ENCODE measurements at regions not wholly inside any gene's neighbourhood (a gene's known extent, or its start where the extent isn't known, plus 50 kb on each side); places are given as distances from the start of the nearest gene placed in this dataset.

DNA sequence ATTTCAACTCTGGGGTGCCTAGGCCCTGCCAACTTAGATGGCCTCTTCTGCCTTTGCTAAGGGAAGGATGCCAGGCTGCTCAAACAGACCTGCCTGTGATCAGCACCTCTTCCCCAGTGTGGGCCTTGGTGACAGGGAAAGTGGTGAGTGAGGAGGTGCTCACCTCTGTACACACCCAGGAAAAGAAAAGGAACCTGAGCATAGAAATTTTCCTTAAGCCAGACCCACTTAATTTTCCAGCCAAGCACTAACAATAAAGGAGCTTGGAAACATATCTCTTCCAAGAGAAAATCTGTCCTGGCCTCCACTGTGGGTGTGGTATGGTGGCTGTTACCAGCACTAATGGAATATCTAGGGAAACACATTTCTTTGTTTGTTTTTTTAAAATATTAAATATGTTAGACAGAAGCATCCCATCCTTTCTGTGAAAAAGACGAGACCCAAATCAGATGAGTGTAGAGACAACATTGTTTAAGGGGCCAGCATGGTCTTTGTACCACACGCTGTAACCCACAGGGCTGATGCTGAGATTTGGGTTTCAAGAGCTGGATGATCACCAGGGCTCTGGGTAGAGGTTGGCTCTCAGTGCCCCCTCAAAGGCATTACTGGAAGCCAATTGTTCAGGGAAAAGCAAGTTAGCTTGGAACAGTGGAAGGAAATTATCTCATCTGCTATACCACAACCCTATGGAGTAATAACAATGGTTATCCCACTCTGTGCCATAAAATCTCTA is 472.2 kb downstream of the INSC start:
- Histone ChIP-seq H3K4me1 (ENCODE audit: control insufficient read depth in 2 of 2, insufficient read depth in 2 of 2, low read length in 2 of 2) (no peaks in the 10 kb centered on the region), H3K27ac (ENCODE audit: low read depth in 1 of 2, low read length in 1 of 2) (no peak overlapping the region), H3K9me3 (ENCODE audit: control insufficient read depth in 2 of 2, insufficient read depth in 1 of 2, low read length in 1 of 2) (no peaks in the 10 kb centered on the region), H3K27me3 (ENCODE audit: control insufficient read depth in 2 of 2, insufficient read depth in 1 of 2, low read length in 1 of 2) (no peaks in the 10 kb centered on the region), H3K4me3 (ENCODE audit: low read length in 2 of 2) (no peak overlapping the region), H3K36me3 (ENCODE audit: control insufficient read depth in 2 of 2, insufficient read depth in 2 of 2, low read length in 1 of 2) (no peaks in the 10 kb centered on the region)
- no peak for DNase-seq (ENCODE audit: low read depth in 6 of 9, low spot score in 9 of 9)
- 90% methylated on average over 2 of the region's 2 CpGs for WGBS

DNA sequence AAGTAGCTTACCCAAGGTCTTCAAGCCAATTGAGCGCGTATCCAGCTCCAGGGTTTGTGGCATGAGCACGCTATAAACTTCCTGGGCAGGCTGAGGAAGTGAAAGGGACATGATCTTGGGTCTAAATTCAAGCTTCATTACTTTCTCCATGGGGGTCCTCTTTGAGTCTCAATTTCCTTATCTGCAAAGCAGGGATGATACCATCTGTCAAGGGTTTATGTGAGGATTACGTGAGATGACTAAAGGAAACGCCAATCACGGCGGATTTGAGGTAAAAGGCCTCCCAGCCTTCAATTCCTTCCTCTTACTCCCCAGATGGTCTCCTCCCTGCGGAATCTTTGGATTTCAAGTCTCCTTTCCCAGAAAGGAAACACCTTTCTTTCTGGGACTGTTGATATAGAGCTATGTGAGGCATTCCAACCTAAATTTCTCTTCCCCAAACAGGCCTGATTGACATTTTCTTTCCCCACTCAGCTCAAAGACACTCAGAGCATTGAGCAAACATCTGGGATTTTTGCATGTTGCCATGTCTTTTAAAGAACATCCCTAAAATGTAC is 474.4 kb downstream of the INSC start:
- DNase-seq (ENCODE audit: low read depth in 6 of 9, low spot score in 9 of 9), result no peak
- WGBS, result 84% methylated on average over 8 of the region's 8 CpGs
- no peak overlapping the region for H3K4me3 ChIP-seq (ENCODE audit: low read length in 2 of 2)
- H3K27ac ChIP-seq (ENCODE audit: low read depth in 1 of 2, low read length in 1 of 2), result no peak overlapping the region
- H3K4me1 ChIP-seq (ENCODE audit: control insufficient read depth in 2 of 2, insufficient read depth in 2 of 2, low read length in 2 of 2), result no peaks in the 10 kb centered on the region
- H3K27me3 ChIP-seq (ENCODE audit: control insufficient read depth in 2 of 2, insufficient read depth in 1 of 2, low read length in 1 of 2), result no peaks in the 10 kb centered on the region
- no peaks in the 10 kb centered on the region for H3K36me3 ChIP-seq (ENCODE audit: control insufficient read depth in 2 of 2, insufficient read depth in 2 of 2, low read length in 1 of 2)
- no peaks in the 10 kb centered on the region for H3K9me3 ChIP-seq (ENCODE audit: control insufficient read depth in 2 of 2, insufficient read depth in 1 of 2, low read length in 1 of 2)

DNA sequence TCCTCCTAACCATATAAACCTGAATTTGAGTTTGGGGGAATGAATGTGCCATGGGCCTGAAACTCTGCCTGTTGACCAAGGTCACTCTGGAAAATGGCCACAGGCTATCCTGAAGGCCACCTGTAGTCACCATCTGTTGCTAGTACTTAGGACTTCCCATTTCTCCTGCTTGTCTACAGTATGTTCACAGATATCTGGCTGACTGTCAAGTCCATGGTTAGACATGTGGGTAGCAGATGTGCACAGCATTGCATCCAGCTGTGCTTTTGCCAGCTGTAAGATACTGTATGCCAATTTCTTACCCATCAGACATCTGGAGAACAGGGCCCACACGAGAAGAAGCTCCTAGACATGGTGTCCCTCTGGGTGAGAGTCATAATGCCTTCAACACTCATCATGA is 475.4 kb downstream of the INSC start:
- no peak overlapping the region for H3K4me3 ChIP-seq (ENCODE audit: low read length in 2 of 2)
- H3K27ac ChIP-seq (ENCODE audit: low read depth in 1 of 2, low read length in 1 of 2), result no peak overlapping the region
- no peaks in the 10 kb centered on the region for H3K4me1 ChIP-seq (ENCODE audit: control insufficient read depth in 2 of 2, insufficient read depth in 2 of 2, low read length in 2 of 2)
- DNase-seq (ENCODE audit: low read depth in 6 of 9, low spot score in 9 of 9), result no peak
- WGBS, result 84% methylated on average over 1 of the region's 1 CpG
- H3K27me3 ChIP-seq (ENCODE audit: control insufficient read depth in 2 of 2, insufficient read depth in 1 of 2, low read length in 1 of 2), result no peaks in the 10 kb centered on the region
- no peaks in the 10 kb centered on the region for H3K36me3 ChIP-seq (ENCODE audit: control insufficient read depth in 2 of 2, insufficient read depth in 2 of 2, low read length in 1 of 2)
- H3K9me3 ChIP-seq (ENCODE audit: control insufficient read depth in 2 of 2, insufficient read depth in 1 of 2, low read length in 1 of 2), result no peaks in the 10 kb centered on the region

DNA sequence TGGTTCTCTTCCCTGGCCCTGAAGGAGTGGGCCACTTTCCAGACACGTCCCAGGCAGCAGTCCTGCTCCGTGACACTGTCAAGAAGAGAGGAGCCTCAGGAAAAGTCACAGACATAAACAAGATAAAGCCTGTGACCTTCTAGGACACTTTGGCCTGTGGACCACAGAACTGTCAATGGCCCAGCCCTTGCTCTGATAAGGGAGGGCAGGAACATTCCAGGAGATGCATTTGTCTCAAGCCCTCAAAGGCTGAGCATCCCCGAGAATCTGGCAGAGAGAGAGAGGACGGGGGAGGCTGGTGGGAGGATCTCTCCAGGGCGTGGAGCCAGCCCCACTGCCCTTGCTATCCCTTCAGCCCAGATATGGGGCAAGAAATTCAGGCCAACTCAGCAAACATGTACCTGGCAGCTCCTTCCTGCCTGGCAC is 476.4 kb downstream of the INSC start:
- DNase-seq (ENCODE audit: low read depth in 6 of 9, low spot score in 9 of 9), result no peak
- 89% methylated on average over 5 of the region's 5 CpGs for WGBS
- Histone ChIP-seq H3K9me3 (ENCODE audit: control insufficient read depth in 2 of 2, insufficient read depth in 1 of 2, low read length in 1 of 2) (no peaks in the 10 kb centered on the region), H3K27me3 (ENCODE audit: control insufficient read depth in 2 of 2, insufficient read depth in 1 of 2, low read length in 1 of 2) (no peaks in the 10 kb centered on the region), H3K4me3 (ENCODE audit: low read length in 2 of 2) (no peak overlapping the region), H3K4me1 (ENCODE audit: control insufficient read depth in 2 of 2, insufficient read depth in 2 of 2, low read length in 2 of 2) (no peaks in the 10 kb centered on the region), H3K27ac (ENCODE audit: low read depth in 1 of 2, low read length in 1 of 2) (no peak overlapping the region), H3K36me3 (ENCODE audit: control insufficient read depth in 2 of 2, insufficient read depth in 2 of 2, low read length in 1 of 2) (no peaks in the 10 kb centered on the region)

DNA sequence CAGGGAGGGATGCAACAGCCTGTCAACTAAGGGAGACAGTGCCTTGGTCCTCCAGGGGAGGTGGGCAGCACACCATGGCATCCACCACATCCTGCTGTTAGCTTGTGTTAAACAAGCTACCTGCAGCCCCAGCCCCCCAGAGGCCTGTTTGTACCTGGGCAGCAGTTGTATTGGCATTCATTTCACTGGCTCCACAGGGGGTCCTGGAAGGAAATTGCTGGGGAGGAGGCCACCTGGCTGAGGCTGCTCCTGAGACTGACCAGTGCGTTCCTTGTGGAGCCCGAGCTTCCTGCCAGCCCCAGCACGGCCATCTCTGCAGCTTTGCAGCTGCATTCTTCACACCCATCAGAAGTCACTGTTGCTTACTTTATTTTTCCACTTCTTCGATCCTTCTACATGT is 479.9 kb downstream of the INSC start:
- no peak overlapping the region for H3K4me3 ChIP-seq (ENCODE audit: low read length in 2 of 2)
- WGBS, result 94% methylated on average over 4 of the region's 4 CpGs
- H3K4me1 ChIP-seq (ENCODE audit: control insufficient read depth in 2 of 2, insufficient read depth in 2 of 2, low read length in 2 of 2), result no peaks in the 10 kb centered on the region
- H3K27me3 ChIP-seq (ENCODE audit: control insufficient read depth in 2 of 2, insufficient read depth in 1 of 2, low read length in 1 of 2), result no peaks in the 10 kb centered on the region
- no peak for DNase-seq (ENCODE audit: low read depth in 6 of 9, low spot score in 9 of 9)
- H3K27ac ChIP-seq (ENCODE audit: low read depth in 1 of 2, low read length in 1 of 2), result no peak overlapping the region
- no peaks in the 10 kb centered on the region for H3K9me3 ChIP-seq (ENCODE audit: control insufficient read depth in 2 of 2, insufficient read depth in 1 of 2, low read length in 1 of 2)
- H3K36me3 ChIP-seq (ENCODE audit: control insufficient read depth in 2 of 2, insufficient read depth in 2 of 2, low read length in 1 of 2), result no peaks in the 10 kb centered on the region

DNA sequence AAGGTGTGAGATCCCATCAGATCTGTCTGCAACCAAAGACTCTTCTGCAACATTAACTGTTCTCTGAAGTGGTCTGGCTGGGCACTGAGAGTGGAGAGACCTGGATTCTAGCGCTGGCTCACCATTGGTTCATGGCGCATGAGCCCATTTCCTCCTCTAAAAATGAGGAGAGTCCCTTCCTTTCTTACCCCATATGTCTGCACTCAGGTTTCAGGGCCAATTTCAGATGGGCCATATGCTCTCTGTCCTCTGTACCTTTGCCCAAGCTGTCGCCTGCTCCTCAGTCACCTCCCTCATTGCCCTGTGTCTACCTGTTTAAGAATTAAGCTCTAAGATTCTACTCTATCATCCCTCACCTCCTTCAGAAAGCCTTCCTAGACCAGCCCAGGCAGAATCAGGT is 484.7 kb downstream of the INSC start:
- WGBS, result 97% methylated on average over 3 of the region's 3 CpGs

DNA sequence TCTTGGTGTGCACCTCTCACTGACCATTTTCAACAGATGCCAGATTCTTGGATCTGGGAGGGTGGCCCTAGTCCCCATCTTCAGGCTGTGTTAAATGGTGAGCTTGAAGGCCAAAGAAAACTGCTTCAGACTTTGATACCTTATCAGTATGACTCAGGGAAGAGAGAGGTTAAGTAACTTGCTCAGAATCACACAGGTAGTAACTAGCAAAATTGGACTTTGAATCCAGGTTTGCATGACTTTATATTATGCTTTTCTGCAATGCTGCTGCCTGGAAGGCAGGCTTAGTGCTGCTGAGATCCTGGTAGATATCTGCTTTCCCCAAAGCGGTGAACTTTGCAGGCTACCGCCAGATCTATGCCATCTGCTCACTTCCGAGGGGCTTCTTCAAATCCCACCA is 487.3 kb downstream of the INSC start:
- H3K36me3 ChIP-seq (ENCODE audit: control insufficient read depth in 2 of 2, insufficient read depth in 2 of 2, low read length in 1 of 2), result no peaks in the 10 kb centered on the region
- 94% methylated on average over 3 of the region's 3 CpGs for WGBS
- no peak overlapping the region for H3K27ac ChIP-seq (ENCODE audit: low read depth in 1 of 2, low read length in 1 of 2)
- no peak overlapping the region for H3K4me3 ChIP-seq (ENCODE audit: low read length in 2 of 2)
- DNase-seq (ENCODE audit: low read depth in 6 of 9, low spot score in 9 of 9), result no peak
- no peaks in the 10 kb centered on the region for H3K27me3 ChIP-seq (ENCODE audit: control insufficient read depth in 2 of 2, insufficient read depth in 1 of 2, low read length in 1 of 2)
- no peaks in the 10 kb centered on the region for H3K4me1 ChIP-seq (ENCODE audit: control insufficient read depth in 2 of 2, insufficient read depth in 2 of 2, low read length in 2 of 2)
- no peaks in the 10 kb centered on the region for H3K9me3 ChIP-seq (ENCODE audit: control insufficient read depth in 2 of 2, insufficient read depth in 1 of 2, low read length in 1 of 2)

More for the DNA sequence above, 484.7 kb downstream of the INSC start:
- no peaks in the 10 kb centered on the region for H3K36me3 ChIP-seq (ENCODE audit: control insufficient read depth in 2 of 2, insufficient read depth in 2 of 2, low read length in 1 of 2)
- H3K4me3 ChIP-seq (ENCODE audit: low read length in 2 of 2), result no peak overlapping the region
- H3K27ac ChIP-seq (ENCODE audit: low read depth in 1 of 2, low read length in 1 of 2), result no peak overlapping the region
- H3K9me3 ChIP-seq (ENCODE audit: control insufficient read depth in 2 of 2, insufficient read depth in 1 of 2, low read length in 1 of 2), result no peaks in the 10 kb centered on the region
- H3K27me3 ChIP-seq (ENCODE audit: control insufficient read depth in 2 of 2, insufficient read depth in 1 of 2, low read length in 1 of 2), result no peaks in the 10 kb centered on the region
- no peak for DNase-seq (ENCODE audit: low read depth in 6 of 9, low spot score in 9 of 9)
- no peaks in the 10 kb centered on the region for H3K4me1 ChIP-seq (ENCODE audit: control insufficient read depth in 2 of 2, insufficient read depth in 2 of 2, low read length in 2 of 2)

DNA sequence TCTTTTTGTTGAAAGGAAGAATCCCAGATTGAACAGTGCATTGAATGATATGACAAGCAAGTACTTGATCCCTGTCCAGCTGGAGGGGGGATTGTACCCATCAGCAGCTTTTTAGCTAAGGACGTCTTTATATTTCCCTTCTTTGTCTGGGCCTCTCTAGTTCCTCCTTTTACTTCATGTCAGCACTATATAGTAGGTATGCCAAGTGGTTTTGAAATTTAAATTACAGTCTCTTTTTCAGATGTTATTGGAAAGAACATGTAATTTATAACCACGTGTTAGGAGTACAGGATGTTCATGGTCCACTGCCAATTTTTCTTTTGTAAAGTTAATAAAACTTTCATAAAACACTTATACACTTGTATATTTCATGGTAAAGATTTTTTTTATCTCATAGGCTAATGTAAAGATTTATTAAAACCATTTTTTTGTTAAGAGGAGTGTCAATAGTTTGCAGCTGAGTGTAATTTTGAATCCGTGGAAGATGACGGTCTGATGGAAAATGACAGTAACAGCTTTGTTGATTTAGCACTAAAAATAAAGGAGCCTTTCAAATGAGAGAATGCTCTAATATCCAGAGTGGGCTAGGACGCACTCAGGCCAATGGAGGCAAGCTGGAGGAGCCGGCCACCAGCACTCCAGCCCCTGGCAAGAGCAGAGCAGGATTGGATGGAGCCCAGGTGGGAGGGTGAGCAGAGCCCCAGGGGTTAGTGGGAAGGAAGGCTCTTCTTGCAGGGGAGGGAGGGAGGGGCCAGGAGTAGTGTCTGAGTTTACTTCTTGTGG is 488.3 kb downstream of the INSC start:
- Histone ChIP-seq H3K36me3 (ENCODE audit: control insufficient read depth in 2 of 2, insufficient read depth in 2 of 2, low read length in 1 of 2) (no peaks in the 10 kb centered on the region), H3K9me3 (ENCODE audit: control insufficient read depth in 2 of 2, insufficient read depth in 1 of 2, low read length in 1 of 2) (no peaks in the 10 kb centered on the region), H3K27ac (ENCODE audit: low read depth in 1 of 2, low read length in 1 of 2) (no peak overlapping the region), H3K27me3 (ENCODE audit: control insufficient read depth in 2 of 2, insufficient read depth in 1 of 2, low read length in 1 of 2) (no peaks in the 10 kb centered on the region), H3K4me1 (ENCODE audit: control insufficient read depth in 2 of 2, insufficient read depth in 2 of 2, low read length in 2 of 2) (no peaks in the 10 kb centered on the region), H3K4me3 (ENCODE audit: low read length in 2 of 2) (no peak overlapping the region)
- DNase-seq (ENCODE audit: low read depth in 6 of 9, low spot score in 9 of 9), result no peak
- WGBS, result 54% methylated on average over 6 of the region's 6 CpGs

DNA sequence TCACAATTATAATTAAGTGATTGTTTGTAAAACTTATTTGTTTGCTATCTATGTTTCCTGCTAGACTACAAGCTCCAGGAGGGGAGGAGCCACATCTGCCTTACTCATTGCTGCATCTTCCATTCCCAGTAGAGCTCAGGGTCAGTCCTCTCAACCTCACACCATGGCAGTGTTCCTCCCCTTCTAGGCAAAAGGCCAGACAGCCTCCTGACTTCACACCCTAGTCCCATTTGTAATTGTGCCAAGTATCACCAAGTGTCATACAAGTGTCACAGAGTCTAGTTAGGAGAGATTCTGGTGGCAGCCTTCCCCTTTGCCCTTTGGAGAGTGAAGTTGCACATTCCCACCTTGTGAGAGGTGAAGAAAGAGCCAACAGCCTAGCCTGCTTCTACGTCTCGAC is 490.4 kb downstream of the INSC start:
- no peaks in the 10 kb centered on the region for H3K36me3 ChIP-seq (ENCODE audit: control insufficient read depth in 2 of 2, insufficient read depth in 2 of 2, low read length in 1 of 2)
- 91% methylated on average over 2 of the region's 2 CpGs for WGBS

More for the DNA sequence above, 490.4 kb downstream of the INSC start:
- DNase-seq (ENCODE audit: low read depth in 6 of 9, low spot score in 9 of 9), result no peak
- Histone ChIP-seq H3K9me3 (ENCODE audit: control insufficient read depth in 2 of 2, insufficient read depth in 1 of 2, low read length in 1 of 2) (no peaks in the 10 kb centered on the region), H3K27me3 (ENCODE audit: control insufficient read depth in 2 of 2, insufficient read depth in 1 of 2, low read length in 1 of 2) (no peaks in the 10 kb centered on the region), H3K4me3 (ENCODE audit: low read length in 2 of 2) (no peak overlapping the region), H3K27ac (ENCODE audit: low read depth in 1 of 2, low read length in 1 of 2) (no peak overlapping the region), H3K4me1 (ENCODE audit: control insufficient read depth in 2 of 2, insufficient read depth in 2 of 2, low read length in 2 of 2) (no peaks in the 10 kb centered on the region)
